ENCODE measurements at regions not wholly inside any gene's neighbourhood (a gene's known extent, or its start where the extent isn't known, plus 50 kb on each side); places are given as distances from the start of the nearest gene placed in this dataset.
A peak's percentile ranks its signal among the peaks of the same experiment; 100 is the strongest.
"Not testable (repeated sequence)": the region's sequence is repeated elsewhere in the genome, so short reads cannot be mapped to it uniquely, and the experiment has no call there.

DNA sequence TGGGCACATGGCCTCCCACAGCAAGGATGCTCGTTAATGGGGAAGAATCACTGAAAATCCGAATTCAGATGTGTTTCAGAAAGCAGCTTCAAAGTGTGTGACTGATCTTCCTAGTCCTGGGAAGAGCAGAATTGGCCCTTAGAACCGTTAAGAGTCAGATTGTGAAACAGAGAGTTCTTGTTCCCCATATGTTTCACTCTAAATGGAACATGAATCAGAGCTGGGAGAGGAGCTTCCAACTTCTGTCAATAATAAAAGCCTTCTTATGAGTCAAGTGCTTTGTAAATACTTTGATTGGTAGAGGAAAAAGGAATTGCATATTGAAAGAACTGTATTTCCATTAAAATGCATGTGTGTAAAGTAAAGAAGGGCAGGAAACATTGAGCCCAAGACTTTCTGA is 256.1 kb upstream of the PLGLB1 start:
- ATAC-seq; H3K36me3 Mint-ChIP-seq (ENCODE audit: low read depth); POLR2A ChIA-PET; intact Hi-C loops (cut with micrococcal nuclease); H3K27me3 Mint-ChIP-seq; H3K4me1 Mint-ChIP-seq (ENCODE audit: low read depth); DNase-seq; H3K27ac Mint-ChIP-seq; H3K4me3 Mint-ChIP-seq; CTCF ChIA-PET; H3K9me3 Mint-ChIP-seq: not testable (repeated sequence)

DNA sequence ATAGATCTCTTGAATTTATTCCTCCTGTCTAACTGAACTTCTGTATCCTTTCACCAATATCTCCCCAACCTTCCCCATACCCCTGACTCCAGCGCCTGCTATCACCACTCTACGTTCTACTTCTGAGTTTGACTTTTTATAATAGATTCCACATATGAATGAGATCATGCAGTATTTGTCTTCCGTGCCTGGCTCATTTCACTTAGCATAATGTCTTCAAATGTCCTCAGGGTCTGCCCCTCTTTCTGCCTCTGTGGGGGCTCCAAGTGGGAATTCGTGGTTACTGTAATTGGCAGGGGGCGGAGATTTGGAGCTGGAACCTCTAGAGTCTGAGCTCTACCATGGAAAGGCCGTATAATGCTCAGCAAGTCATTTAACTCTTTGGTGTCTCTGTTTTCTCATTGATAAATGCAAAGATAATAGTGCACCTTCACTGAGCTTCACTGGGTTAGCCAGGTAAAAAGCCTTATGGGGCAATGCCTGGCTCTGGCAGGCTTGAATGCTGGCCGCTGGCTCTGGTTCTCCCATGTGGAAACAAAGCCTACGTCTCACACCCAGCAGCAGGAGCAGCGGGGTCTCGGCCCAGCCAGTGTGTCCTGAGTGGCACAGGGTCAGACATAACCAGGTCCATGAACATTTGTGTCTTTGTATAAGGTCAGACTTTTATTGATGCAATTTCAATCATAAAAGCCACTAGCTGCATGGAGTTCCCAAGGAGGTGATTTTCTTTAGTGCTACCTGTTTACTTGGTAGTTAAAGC is 259.1 kb upstream of the PLGLB1 start:
- H3K27ac Mint-ChIP-seq; H3K27me3 Mint-ChIP-seq; H3K4me1 Mint-ChIP-seq (ENCODE audit: low read depth); H3K9me3 Mint-ChIP-seq; POLR2A ChIA-PET; H3K4me3 Mint-ChIP-seq; DNase-seq; ATAC-seq; intact Hi-C loops (cut with micrococcal nuclease); CTCF ChIA-PET; H3K36me3 Mint-ChIP-seq (ENCODE audit: low read depth): not testable (repeated sequence)

DNA sequence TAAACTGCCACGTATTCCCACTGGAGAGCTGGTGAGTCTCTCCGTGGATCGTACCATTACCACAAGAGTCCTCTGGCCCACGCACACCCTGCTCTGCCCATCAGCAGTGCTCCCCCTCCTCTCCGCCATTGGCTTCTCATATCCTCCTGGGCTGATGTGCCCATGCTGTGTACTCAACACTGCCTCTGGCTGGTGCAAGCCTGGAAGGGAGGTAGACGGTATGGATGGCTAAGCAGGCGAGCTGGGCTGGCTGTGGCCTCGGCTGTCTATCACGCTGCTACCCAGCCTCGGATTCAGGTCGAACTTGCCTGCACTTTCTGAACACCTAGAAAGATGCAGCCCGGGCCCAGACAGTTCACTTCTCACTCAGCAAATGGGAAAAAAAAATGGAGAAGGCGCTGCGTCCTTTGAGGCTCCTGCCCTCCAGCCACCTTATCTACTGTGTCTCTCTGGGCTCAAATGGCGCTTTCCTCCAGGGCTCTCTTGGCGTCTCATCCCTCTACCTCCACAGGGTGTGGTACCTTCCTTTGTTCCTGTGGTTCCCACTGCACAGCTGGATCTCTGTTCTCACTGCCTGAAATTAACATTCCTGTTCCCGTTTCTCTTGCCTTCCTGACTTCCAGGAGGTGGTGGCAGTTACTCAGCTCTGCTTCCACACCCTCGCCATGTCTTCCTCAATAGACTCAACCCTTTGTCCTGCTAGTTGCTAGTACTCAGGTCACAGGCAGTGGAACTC is 262.3 kb upstream of the PLGLB1 start:
- ATAC-seq; DNase-seq; H3K4me1 Mint-ChIP-seq (ENCODE audit: low read depth); intact Hi-C loops (cut with micrococcal nuclease); H3K4me3 Mint-ChIP-seq; POLR2A ChIA-PET; H3K36me3 Mint-ChIP-seq (ENCODE audit: low read depth); H3K27ac Mint-ChIP-seq; H3K9me3 Mint-ChIP-seq; CTCF ChIA-PET; H3K27me3 Mint-ChIP-seq: not testable (repeated sequence)

GRCh38 chr2:87284471-87284772 is 262.8 kb upstream of the PLGLB1 start:
- intact Hi-C loops (cut with micrococcal nuclease); ATAC-seq; H3K9me3 Mint-ChIP-seq; H3K4me3 Mint-ChIP-seq; POLR2A ChIA-PET; CTCF ChIA-PET; H3K27me3 Mint-ChIP-seq; H3K36me3 Mint-ChIP-seq (ENCODE audit: low read depth); DNase-seq; H3K27ac Mint-ChIP-seq; H3K4me1 Mint-ChIP-seq (ENCODE audit: low read depth): not testable (repeated sequence)

DNA sequence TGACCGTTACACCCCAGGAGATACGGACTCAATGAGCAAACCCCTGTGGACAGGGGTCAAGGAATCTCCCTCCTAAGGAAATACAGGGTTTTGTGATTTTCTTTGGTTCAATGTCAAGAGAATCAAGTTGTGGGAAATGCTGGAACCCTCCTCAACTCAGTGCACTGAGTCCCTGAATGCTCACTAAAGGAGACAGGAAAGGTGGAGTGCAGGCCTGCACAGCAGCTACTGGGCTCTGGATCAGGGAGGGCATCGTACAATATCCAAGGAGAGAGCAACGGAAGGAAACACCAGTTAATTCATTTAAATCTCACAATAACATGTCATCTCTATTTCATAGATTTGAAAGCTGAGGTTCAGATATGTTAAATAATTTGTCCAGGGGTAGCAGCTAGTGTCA is 263.5 kb upstream of the PLGLB1 start:
- POLR2A ChIA-PET; H3K27ac Mint-ChIP-seq; ATAC-seq; intact Hi-C loops (cut with micrococcal nuclease); H3K36me3 Mint-ChIP-seq (ENCODE audit: low read depth); H3K9me3 Mint-ChIP-seq; H3K4me1 Mint-ChIP-seq (ENCODE audit: low read depth); H3K4me3 Mint-ChIP-seq; H3K27me3 Mint-ChIP-seq; CTCF ChIA-PET; DNase-seq: not testable (repeated sequence)

DNA sequence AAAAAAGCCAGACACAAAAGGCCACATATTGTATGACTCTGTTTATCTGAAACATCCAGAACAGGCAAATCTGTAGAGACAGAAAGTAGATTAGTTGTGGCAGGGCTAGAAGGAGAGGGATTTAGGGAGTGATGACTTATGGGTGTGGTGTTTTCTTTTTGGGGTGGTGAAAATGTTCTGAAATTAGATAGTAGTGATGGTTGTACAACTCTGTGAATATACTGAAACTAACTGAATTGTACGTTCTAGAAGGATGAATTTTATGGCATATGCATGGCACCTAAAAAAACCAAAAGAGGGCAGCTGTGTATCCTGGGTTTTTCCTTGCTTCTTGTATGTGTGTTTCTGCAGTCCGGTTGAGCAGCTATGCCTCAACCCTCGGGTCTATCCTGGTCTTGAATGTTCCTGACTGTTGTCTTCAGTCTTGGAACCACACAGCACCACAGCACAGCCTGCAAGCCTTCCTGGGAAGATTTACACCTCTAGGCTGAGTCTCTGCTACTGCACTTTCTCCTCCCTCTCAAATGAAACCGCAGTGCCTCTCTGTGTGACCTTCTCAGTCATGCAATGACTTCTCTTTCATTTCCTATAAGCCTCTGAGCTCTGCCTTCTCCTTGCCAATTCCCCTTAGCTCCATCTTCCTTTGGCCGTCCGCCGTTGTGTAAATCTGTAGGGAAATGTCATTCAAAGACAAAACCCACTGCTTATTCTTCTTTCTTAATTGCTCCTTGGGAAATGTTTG is 269.1 kb upstream of the PLGLB1 start:
- intact Hi-C loops (cut with micrococcal nuclease); H3K27ac Mint-ChIP-seq; H3K9me3 Mint-ChIP-seq; H3K4me3 Mint-ChIP-seq; CTCF ChIA-PET; DNase-seq; H3K4me1 Mint-ChIP-seq (ENCODE audit: low read depth); POLR2A ChIA-PET; H3K27me3 Mint-ChIP-seq; H3K36me3 Mint-ChIP-seq (ENCODE audit: low read depth): not testable (repeated sequence)
- peak; percentile 97 for ATAC-seq

DNA sequence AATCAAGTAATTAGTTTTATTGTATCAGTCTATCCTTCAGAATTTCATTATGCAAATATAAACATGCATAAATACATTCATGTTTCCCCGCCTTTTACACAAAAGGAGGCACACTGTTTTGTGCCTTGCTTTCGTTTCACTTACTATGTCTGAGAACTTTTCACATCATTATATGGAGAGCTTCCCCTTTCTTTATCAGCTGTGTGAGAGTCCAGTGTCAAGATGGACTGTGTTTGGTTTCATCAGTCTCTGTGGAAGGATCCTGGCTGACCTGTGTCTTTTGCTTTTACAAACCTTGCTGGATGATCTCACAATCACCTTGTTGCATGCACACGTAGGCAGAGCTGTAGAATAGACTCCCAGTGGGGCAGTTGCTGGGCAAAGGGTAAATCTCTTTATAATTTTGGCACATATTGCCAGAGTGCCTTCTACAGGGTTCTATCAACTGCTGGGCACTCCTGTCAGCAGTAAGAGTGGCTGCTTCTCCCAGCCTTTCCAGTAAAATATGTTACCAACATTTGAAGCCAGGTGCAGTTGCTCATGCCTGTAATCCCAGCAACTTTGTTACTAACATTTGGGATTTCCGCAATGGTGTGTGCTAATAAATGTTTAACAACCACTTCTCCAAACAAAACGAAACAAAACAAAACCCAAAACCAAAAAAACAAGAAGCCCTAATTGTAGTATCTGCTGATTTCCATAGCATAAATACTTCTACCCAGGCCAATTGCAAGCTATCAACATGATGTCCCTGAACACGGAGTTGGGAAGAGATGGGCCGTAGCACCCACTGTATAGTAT is 270.0 kb upstream of the PLGLB1 start:
- not testable (repeated sequence) for H3K4me3 Mint-ChIP-seq

GRCh38 chr2:87293931-87294594 is 272.4 kb upstream of the PLGLB1 start:
- H3K4me3 Mint-ChIP-seq; ATAC-seq; POLR2A ChIA-PET; intact Hi-C loops (cut with micrococcal nuclease); H3K27me3 Mint-ChIP-seq; CTCF ChIA-PET; H3K4me1 Mint-ChIP-seq (ENCODE audit: low read depth); H3K9me3 Mint-ChIP-seq; H3K27ac Mint-ChIP-seq; H3K36me3 Mint-ChIP-seq (ENCODE audit: low read depth): not testable (repeated sequence)
- DNase-seq: peak; percentile 2

More for the DNA sequence above, 270.0 kb upstream of the PLGLB1 start:
- POLR2A ChIA-PET; CTCF ChIA-PET; H3K9me3 Mint-ChIP-seq; DNase-seq; H3K4me1 Mint-ChIP-seq (ENCODE audit: low read depth); ATAC-seq; H3K27ac Mint-ChIP-seq; intact Hi-C loops (cut with micrococcal nuclease); H3K27me3 Mint-ChIP-seq; H3K36me3 Mint-ChIP-seq (ENCODE audit: low read depth): not testable (repeated sequence)

DNA sequence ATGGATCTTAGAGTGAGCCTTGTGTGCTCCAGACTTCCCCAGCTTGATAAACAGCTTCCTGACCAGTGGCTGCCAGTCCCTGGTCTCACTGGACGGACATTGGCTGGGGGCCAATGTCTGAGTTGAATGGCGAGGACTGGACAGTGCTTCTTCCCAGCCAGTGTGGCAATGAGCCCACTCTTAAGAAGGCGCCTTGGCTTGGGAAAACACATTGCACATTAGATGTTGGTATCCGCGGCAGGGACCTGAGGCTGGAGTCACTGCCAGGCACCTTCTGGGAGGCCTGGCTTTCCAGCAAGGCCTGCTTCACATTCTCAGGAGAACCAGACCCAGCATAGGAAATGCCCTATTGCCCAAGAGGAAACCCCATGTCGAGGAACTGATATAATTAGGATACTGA is 273.5 kb upstream of the PLGLB1 start:
- H3K4me3 Mint-ChIP-seq; H3K36me3 Mint-ChIP-seq (ENCODE audit: low read depth); ATAC-seq; H3K4me1 Mint-ChIP-seq (ENCODE audit: low read depth); DNase-seq; intact Hi-C loops (cut with micrococcal nuclease); H3K9me3 Mint-ChIP-seq; POLR2A ChIA-PET; H3K27me3 Mint-ChIP-seq; CTCF ChIA-PET; H3K27ac Mint-ChIP-seq: not testable (repeated sequence)

DNA sequence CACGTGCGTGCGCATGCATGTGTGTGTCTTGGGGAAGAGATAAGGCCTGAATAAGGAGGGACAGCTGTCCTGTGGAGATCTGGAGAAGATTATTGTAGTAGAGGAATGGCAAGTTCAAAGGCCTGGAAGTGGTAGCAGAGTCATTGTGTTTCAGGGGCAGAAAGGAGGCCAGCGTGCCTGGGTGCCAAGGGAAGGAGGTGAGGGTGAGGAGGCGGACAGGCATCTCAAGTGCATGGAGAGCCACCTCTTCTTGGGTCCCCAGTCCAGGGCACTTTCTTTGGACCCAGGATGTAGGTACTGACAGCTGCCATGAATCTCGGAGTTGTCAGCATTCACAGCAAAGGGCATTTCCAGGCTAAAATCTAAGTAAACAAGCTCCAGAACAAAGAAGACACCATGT is 279.7 kb upstream of the PLGLB1 start:
- H3K36me3 Mint-ChIP-seq (ENCODE audit: low read depth); H3K4me3 Mint-ChIP-seq; ATAC-seq; intact Hi-C loops (cut with micrococcal nuclease); H3K27ac Mint-ChIP-seq; H3K9me3 Mint-ChIP-seq; DNase-seq; H3K27me3 Mint-ChIP-seq; POLR2A ChIA-PET; H3K4me1 Mint-ChIP-seq (ENCODE audit: low read depth); CTCF ChIA-PET: not testable (repeated sequence)

- H3K27ac Mint-ChIP-seq; H3K27me3 Mint-ChIP-seq; ATAC-seq; CTCF ChIA-PET; H3K36me3 Mint-ChIP-seq (ENCODE audit: low read depth); H3K4me1 Mint-ChIP-seq (ENCODE audit: low read depth); intact Hi-C loops (cut with micrococcal nuclease); H3K4me3 Mint-ChIP-seq; POLR2A ChIA-PET; H3K9me3 Mint-ChIP-seq; DNase-seq: not testable (repeated sequence)
Measured at GRCh38 chr2:87301871-87302270, 280.2 kb upstream of the PLGLB1 start.
